ENCODE measurements at regions not wholly inside any gene's neighbourhood (a gene's known extent, or its start where the extent isn't known, plus 50 kb on each side); places are given as distances from the start of the nearest gene placed in this dataset.

GRCh38 chr4:112895811-112896608, 153.4 kb upstream of the ANK2 start:
- H3K4me1 ChIP-seq, result peaks cover 60% of the 10 kb centered on the region
- Mint-ChIP-seq H3K4me1 (ENCODE audit: low read depth, unreplicated experiment) (peaks cover 36% of the 10 kb centered on the region), H3K4me3 (ENCODE audit: unreplicated experiment) (peak overlapping the region; percentile 29), H3K27me3 (ENCODE audit: insufficient read depth, unreplicated experiment) (no peaks in the 10 kb centered on the region), H3K27ac (ENCODE audit: unreplicated experiment) (peak overlapping the region; percentile 21), H3K9me3 (ENCODE audit: unreplicated experiment) (no peaks in the 10 kb centered on the region), H3K36me3 (ENCODE audit: insufficient read depth, unreplicated experiment) (no peaks in the 10 kb centered on the region)
- BruUV-seq (replicated peaks), result no TSS peak
- DNase-seq, result no peak
- ChIA-PET POLR2A (interaction anchor here (0.7 kb wide), 1 partner anchor 10 kb away, joined by 3 read pairs; no protein-coding TSS in a partner anchor), CTCF (interaction anchor here (0.8 to 1.6 kb wide), 5 partner anchors 16 to 133 kb away, joined by 3 to 9 read pairs (median 4); no protein-coding TSS in a partner anchor)
- no peak overlapping the region for H3K4me3 ChIP-seq (ENCODE audit: low read depth, low read length)
- no peaks in the 10 kb centered on the region for H3K36me3 ChIP-seq (ENCODE audit: control insufficient read depth, insufficient read depth, low read length)
- TF ChIP-seq, protein P1, sequence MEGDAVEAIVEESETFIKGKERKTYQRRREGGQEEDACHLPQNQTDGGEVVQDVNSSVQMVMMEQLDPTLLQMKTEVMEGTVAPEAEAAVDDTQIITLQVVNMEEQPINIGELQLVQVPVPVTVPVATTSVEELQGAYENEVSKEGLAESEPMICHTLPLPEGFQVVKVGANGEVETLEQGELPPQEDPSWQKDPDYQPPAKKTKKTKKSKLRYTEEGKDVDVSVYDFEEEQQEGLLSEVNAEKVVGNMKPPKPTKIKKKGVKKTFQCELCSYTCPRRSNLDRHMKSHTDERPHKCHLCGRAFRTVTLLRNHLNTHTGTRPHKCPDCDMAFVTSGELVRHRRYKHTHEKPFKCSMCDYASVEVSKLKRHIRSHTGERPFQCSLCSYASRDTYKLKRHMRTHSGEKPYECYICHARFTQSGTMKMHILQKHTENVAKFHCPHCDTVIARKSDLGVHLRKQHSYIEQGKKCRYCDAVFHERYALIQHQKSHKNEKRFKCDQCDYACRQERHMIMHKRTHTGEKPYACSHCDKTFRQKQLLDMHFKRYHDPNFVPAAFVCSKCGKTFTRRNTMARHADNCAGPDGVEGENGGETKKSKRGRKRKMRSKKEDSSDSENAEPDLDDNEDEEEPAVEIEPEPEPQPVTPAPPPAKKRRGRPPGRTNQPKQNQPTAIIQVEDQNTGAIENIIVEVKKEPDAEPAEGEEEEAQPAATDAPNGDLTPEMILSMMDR (IDR thresholded peaks at IDR 0.05; ENCODE audit: insufficient read depth in 1 of 2, low read depth in 1 of 2, low read length in 1 of 2, severe bottlenecking in 1 of 2, unreplicated experiment in 1 of 2), result no peak
- H3K27me3 ChIP-seq (replicated peaks; ENCODE audit: control insufficient read depth, insufficient read depth, low read length), result no peaks in the 10 kb centered on the region
- H3K9me3 ChIP-seq, result no peaks in the 10 kb centered on the region
- intact Hi-C loops (cut with micrococcal nuclease; ENCODE audit: unreplicated experiment), result loop anchor here (2.0 to 5.0 kb wide), 2 partner anchors 43 to 44 kb away; no protein-coding TSS in a partner anchor

GRCh38 chr4:112896609-112897190, 152.8 kb upstream of the ANK2 start:
- H3K36me3 ChIP-seq (ENCODE audit: control insufficient read depth, insufficient read depth, low read length), result no peaks in the 10 kb centered on the region
- Mint-ChIP-seq H3K27ac (ENCODE audit: unreplicated experiment) (peak overlapping the region; percentile 21), H3K9me3 (ENCODE audit: unreplicated experiment) (no peaks in the 10 kb centered on the region), H3K4me3 (ENCODE audit: unreplicated experiment) (peak overlapping the region; percentile 29), H3K4me1 (ENCODE audit: low read depth, unreplicated experiment) (peaks cover 36% of the 10 kb centered on the region), H3K27me3 (ENCODE audit: insufficient read depth, unreplicated experiment) (no peaks in the 10 kb centered on the region), H3K36me3 (ENCODE audit: insufficient read depth, unreplicated experiment) (no peaks in the 10 kb centered on the region)
- H3K9me3 ChIP-seq, result no peaks in the 10 kb centered on the region
- TF ChIP-seq, protein P1 (IDR thresholded peaks at IDR 0.05; ENCODE audit: insufficient read depth in 1 of 2, low read depth in 1 of 2, low read length in 1 of 2, severe bottlenecking in 1 of 2, unreplicated experiment in 1 of 2), result no peak
- peaks cover 67% of the 10 kb centered on the region for H3K4me1 ChIP-seq
- H3K4me3 ChIP-seq (ENCODE audit: low read depth, low read length), result no peak overlapping the region
- CTCF ChIA-PET, result interaction anchor here (0.8 to 1.6 kb wide), 4 partner anchors 17 to 134 kb away, joined by 3 to 9 read pairs (median 4); no protein-coding TSS in a partner anchor
- no TSS peak for BruUV-seq (replicated peaks)
- no peaks in the 10 kb centered on the region for H3K27me3 ChIP-seq (replicated peaks; ENCODE audit: control insufficient read depth, insufficient read depth, low read length)
- POLR2A ChIA-PET, result interaction anchor here (0.7 kb wide), 1 partner anchor 11 kb away, joined by 3 read pairs; no protein-coding TSS in a partner anchor
- intact Hi-C loops (cut with micrococcal nuclease; ENCODE audit: unreplicated experiment), result loop anchor here (2.0 to 5.0 kb wide), 2 partner anchors 42 to 44 kb away; no protein-coding TSS in a partner anchor
- DNase-seq, result peak; percentile 41 to 44

- POLR2A ChIA-PET, result no interaction called here
- Mint-ChIP-seq H3K27me3 (ENCODE audit: insufficient read depth, unreplicated experiment) (no peaks in the 10 kb centered on the region), H3K4me1 (ENCODE audit: low read depth, unreplicated experiment) (peaks cover 36% of the 10 kb centered on the region), H3K27ac (ENCODE audit: unreplicated experiment) (peak overlapping the region; percentile 59), H3K4me3 (ENCODE audit: unreplicated experiment) (no peak overlapping the region), H3K9me3 (ENCODE audit: unreplicated experiment) (no peaks in the 10 kb centered on the region), H3K36me3 (ENCODE audit: insufficient read depth, unreplicated experiment) (no peaks in the 10 kb centered on the region)
- H3K4me1 ChIP-seq, result peaks cover 75% of the 10 kb centered on the region
- H3K4me3 ChIP-seq (ENCODE audit: low read depth, low read length), result no peak overlapping the region
- no peaks in the 10 kb centered on the region for H3K36me3 ChIP-seq (ENCODE audit: control insufficient read depth, insufficient read depth, low read length)
- H3K9me3 ChIP-seq, result no peaks in the 10 kb centered on the region
- CTCF ChIA-PET, result interaction anchor here (1.6 kb wide), 1 partner anchor 17 kb away, joined by 3 read pairs; no protein-coding TSS in a partner anchor
- DNase-seq, result no peak
- H3K27me3 ChIP-seq (replicated peaks; ENCODE audit: control insufficient read depth, insufficient read depth, low read length), result no peaks in the 10 kb centered on the region
- TF ChIP-seq, protein P1 (IDR thresholded peaks at IDR 0.05; ENCODE audit: insufficient read depth in 1 of 2, low read depth in 1 of 2, low read length in 1 of 2, severe bottlenecking in 1 of 2, unreplicated experiment in 1 of 2), result peak in 1 of 2 experiments; percentile 17
- intact Hi-C loops (cut with micrococcal nuclease; ENCODE audit: unreplicated experiment), result loop anchor here (2.0 to 5.0 kb wide), 2 partner anchors 41 to 45 kb away; no protein-coding TSS in a partner anchor
- no TSS peak for BruUV-seq (replicated peaks)
These were observed 151.9 kb upstream of the ANK2 start for GRCh38 chr4:112897543-112897942.
